ENCODE measurements at regions not wholly inside any gene's neighbourhood (a gene's known extent, or its start where the extent isn't known, plus 50 kb on each side); places are given as distances from the start of the nearest gene placed in this dataset.
"Not testable (repeated sequence)": the region's sequence is repeated elsewhere in the genome, so short reads cannot be mapped to it uniquely, and the experiment has no call there.

GRCh38 chr1:31515936-31516335 lies 60.4 kb upstream of the TINAGL1 start:
- Histone ChIP-seq H3K27ac (ENCODE audit: low read length) (no peak overlapping the region), H4K20me1 (ENCODE audit: low read length) (no peaks in the 10 kb centered on the region), H3K9me3 (ENCODE audit: low read length) (no peaks in the 10 kb centered on the region), H3K9me2 (replicated peaks; ENCODE audit: low read length) (no peaks in the 10 kb centered on the region), H3K36me3 (ENCODE audit: low read depth, low read length) (no peaks in the 10 kb centered on the region), H3K27me3 (ENCODE audit: low read length) (no peaks in the 10 kb centered on the region), H3K4me3 (ENCODE audit: low read length) (no peak overlapping the region), H3K4me1 (ENCODE audit: insufficient read depth, low read length) (peaks cover 4% of the 10 kb centered on the region; the same call in 1 of the 2 replicates), H3F3A (ENCODE audit: low read length, unreplicated experiment) (no peaks in the 10 kb centered on the region), H3K9ac (ENCODE audit: low read length) (no peak overlapping the region), H2AFZ (ENCODE audit: low read length) (no peak overlapping the region), H3K4me2 (ENCODE audit: low read length) (no peak overlapping the region), H3K79me2 (ENCODE audit: low read length) (no peaks in the 10 kb centered on the region)
- intact Hi-C loops (cut with micrococcal nuclease): no loop called here
- BruUV-seq (replicated peaks): no TSS peak
- ChIA-PET POLR2A (ENCODE audit: unreplicated experiment) (no interaction called here), CTCF (no interaction called here)
- no peak for ATAC-seq
- no peak for DNase-seq
- TF ChIP-seq EZH2 (IDR thresholded peaks at IDR 0.05; ENCODE audit: low read length, unreplicated experiment) (no peak), CTCF (conservative IDR thresholded peaks at IDR 0.05; ENCODE audit: low read depth, low read length) (no peak), EZH2phosphoT487 (IDR thresholded peaks at IDR 0.05; ENCODE audit: borderline replicate concordance, low read length) (no peak)

- no peaks in the 10 kb centered on the region for H3K9me2 ChIP-seq (replicated peaks; ENCODE audit: low read length)
- H3K27me3 ChIP-seq (ENCODE audit: low read length): no peaks in the 10 kb centered on the region
- BruUV-seq (replicated peaks): no TSS peak
- no peak for ATAC-seq
- ChIA-PET POLR2A (ENCODE audit: unreplicated experiment) (no interaction called here), CTCF (no interaction called here)
- H3K4me3 ChIP-seq (ENCODE audit: low read length): no peak overlapping the region
- H2AFZ ChIP-seq (ENCODE audit: low read length): no peak overlapping the region
- H4K20me1 ChIP-seq (ENCODE audit: low read length): no peaks in the 10 kb centered on the region
- no peaks in the 10 kb centered on the region for H3K36me3 ChIP-seq (ENCODE audit: low read depth, low read length)
- DNase-seq: no peak
- no peaks in the 10 kb centered on the region for H3K9me3 ChIP-seq (ENCODE audit: low read length)
- no peaks in the 10 kb centered on the region for H3F3A ChIP-seq (ENCODE audit: low read length, unreplicated experiment)
- H3K27ac ChIP-seq (ENCODE audit: low read length): no peak overlapping the region
- H3K9ac ChIP-seq (ENCODE audit: low read length): no peak overlapping the region
- intact Hi-C loops (cut with micrococcal nuclease): no loop called here
- no peak for TF ChIP-seq CTCF (conservative IDR thresholded peaks at IDR 0.05; ENCODE audit: low read depth, low read length)
- no peak for TF ChIP-seq EZH2 (IDR thresholded peaks at IDR 0.05; ENCODE audit: low read length, unreplicated experiment)
- TF ChIP-seq EZH2phosphoT487 (IDR thresholded peaks at IDR 0.05; ENCODE audit: borderline replicate concordance, low read length): no peak
- no peaks in the 10 kb centered on the region for H3K4me1 ChIP-seq (ENCODE audit: insufficient read depth, low read length)
- H3K79me2 ChIP-seq (ENCODE audit: low read length): no peaks in the 10 kb centered on the region
- no peak overlapping the region for H3K4me2 ChIP-seq (ENCODE audit: low read length)
These were observed 59.0 kb upstream of the TINAGL1 start for GRCh38 chr1:31517301-31517700.

- DNase-seq; H3F3A ChIP-seq (ENCODE audit: low read length, unreplicated experiment); H3K27ac ChIP-seq (ENCODE audit: low read length); H3K9me3 ChIP-seq (ENCODE audit: low read length); H3K27me3 ChIP-seq (ENCODE audit: low read length); H3K36me3 ChIP-seq (ENCODE audit: low read depth, low read length); H3K79me2 ChIP-seq (ENCODE audit: low read length); intact Hi-C loops (cut with micrococcal nuclease); H3K4me3 ChIP-seq (ENCODE audit: low read length); ATAC-seq; H2AFZ ChIP-seq (ENCODE audit: low read length); H4K20me1 ChIP-seq (ENCODE audit: low read length); CTCF ChIA-PET; H3K9ac ChIP-seq (ENCODE audit: low read length); BruUV-seq (replicated peaks); POLR2A ChIA-PET (ENCODE audit: unreplicated experiment); H3K4me1 ChIP-seq (ENCODE audit: insufficient read depth, low read length); H3K4me2 ChIP-seq (ENCODE audit: low read length); H3K9me2 ChIP-seq (replicated peaks; ENCODE audit: low read length): not testable (repeated sequence)
These were observed 58.3 kb upstream of the TINAGL1 start for GRCh38 chr1:31517986-31518385.

All from PC-3 (cell line).